ENCODE measurements at regions not wholly inside any gene's neighbourhood (a gene's known extent, or its start where the extent isn't known, plus 50 kb on each side); places are given as distances from the start of the nearest gene placed in this dataset.

GRCh38 chr12:13592063-13592942 is 389.1 kb downstream of the GRIN2B start:
- no peaks in the 10 kb centered on the region for H3K36me3 ChIP-seq
- no peaks in the 10 kb centered on the region for H3K27me3 ChIP-seq (replicated peaks; ENCODE audit: insufficient read depth)
- TF ChIP-seq CTCF (IDR thresholded peaks at IDR 0.05) (no peak), POLR2AphosphoS5 (IDR thresholded peaks at IDR 0.05) (no peak), POLR2A (IDR thresholded peaks at IDR 0.05) (no peak)
- H3K9me3 ChIP-seq, result no peaks in the 10 kb centered on the region
- WGBS, result 61% methylated on average over 3 of the region's 3 CpGs
- intact Hi-C loops (cut with DNase I), result no loop called here
- DNase-seq (ENCODE audit: low spot score), result no peak
- no peak overlapping the region for H3K4me3 ChIP-seq
- no peaks in the 10 kb centered on the region for H3K4me1 ChIP-seq (replicated peaks)
- H3K27ac ChIP-seq, result no peak overlapping the region

GRCh38 chr12:13591488-13591887 is 389.9 kb downstream of the GRIN2B start:
- no peaks in the 10 kb centered on the region for H3K9me3 ChIP-seq
- no peaks in the 10 kb centered on the region for H3K4me1 ChIP-seq (replicated peaks)
- intact Hi-C loops (cut with DNase I), result no loop called here
- H3K36me3 ChIP-seq, result no peaks in the 10 kb centered on the region
- no peaks in the 10 kb centered on the region for H3K27me3 ChIP-seq (replicated peaks; ENCODE audit: insufficient read depth)
- TF ChIP-seq POLR2AphosphoS5 (IDR thresholded peaks at IDR 0.05) (no peak), POLR2A (IDR thresholded peaks at IDR 0.05) (no peak)
- no peak for DNase-seq (ENCODE audit: low spot score)
- no peak overlapping the region for H3K4me3 ChIP-seq
- H3K27ac ChIP-seq, result no peak overlapping the region

GRCh38 chr12:13591059-13591458 is 390.3 kb downstream of the GRIN2B start:
- no peaks in the 10 kb centered on the region for H3K36me3 ChIP-seq
- H3K27me3 ChIP-seq (replicated peaks; ENCODE audit: insufficient read depth), result no peaks in the 10 kb centered on the region
- H3K9me3 ChIP-seq, result no peaks in the 10 kb centered on the region
- no peak overlapping the region for H3K27ac ChIP-seq
- H3K4me1 ChIP-seq (replicated peaks), result no peaks in the 10 kb centered on the region
- no peak for DNase-seq (ENCODE audit: low spot score)
- TF ChIP-seq POLR2AphosphoS5 (IDR thresholded peaks at IDR 0.05) (no peak), POLR2A (IDR thresholded peaks at IDR 0.05) (no peak), CTCF (IDR thresholded peaks at IDR 0.05) (no peak)
- WGBS, result 80% methylated on average over 6 of the region's 6 CpGs
- no peak overlapping the region for H3K4me3 ChIP-seq
- intact Hi-C loops (cut with DNase I), result no loop called here

- WGBS, result 65% methylated on average over 4 of the region's 4 CpGs
- intact Hi-C loops (cut with DNase I), result no loop called here
- TF ChIP-seq POLR2A (IDR thresholded peaks at IDR 0.05), result no peak
- TF ChIP-seq CTCF (IDR thresholded peaks at IDR 0.05), result no peak
- no peak for TF ChIP-seq POLR2AphosphoS5 (IDR thresholded peaks at IDR 0.05)
- no peaks in the 10 kb centered on the region for H3K36me3 ChIP-seq
- no peak for DNase-seq (ENCODE audit: low spot score)
- H3K4me1 ChIP-seq (replicated peaks), result no peaks in the 10 kb centered on the region
- no peaks in the 10 kb centered on the region for H3K9me3 ChIP-seq
- no peak overlapping the region for H3K27ac ChIP-seq
- no peaks in the 10 kb centered on the region for H3K27me3 ChIP-seq (replicated peaks; ENCODE audit: insufficient read depth)
- H3K4me3 ChIP-seq, result no peak overlapping the region
Measured at GRCh38 chr12:13588574-13588973, 392.0 kb downstream of the EMP1 start.

GRCh38 chr12:13587721-13588390 is 391.3 kb downstream of the EMP1 start:
- TF ChIP-seq CTCF (IDR thresholded peaks at IDR 0.05) (no peak), POLR2AphosphoS5 (IDR thresholded peaks at IDR 0.05) (no peak), POLR2A (IDR thresholded peaks at IDR 0.05) (no peak)
- DNase-seq (ENCODE audit: low spot score), result no peak
- H3K27ac ChIP-seq, result no peak overlapping the region
- H3K9me3 ChIP-seq, result no peaks in the 10 kb centered on the region
- no peak overlapping the region for H3K4me3 ChIP-seq
- H3K36me3 ChIP-seq, result no peaks in the 10 kb centered on the region
- no peaks in the 10 kb centered on the region for H3K4me1 ChIP-seq (replicated peaks)
- WGBS, result 71% methylated on average over 5 of the region's 5 CpGs
- intact Hi-C loops (cut with DNase I), result no loop called here
- H3K27me3 ChIP-seq (replicated peaks; ENCODE audit: insufficient read depth), result no peaks in the 10 kb centered on the region
